GM12873 (cell line): ENCODE measurements at regions not wholly inside any gene's neighbourhood (a gene's known extent, or its start where the extent isn't known, plus 50 kb on each side); places are given as distances from the start of the nearest gene placed in this dataset.

Source experiments
- TF ChIP-seq, protein P1 (sequence below): IDR thresholded peaks from 2 replicates; pipeline ENCODE4 v1.5.1; 2012; ENCODE audit warnings: low read depth, mild to moderate bottlenecking, moderate library complexity, low read length, control low read depth; ENCODE audit not compliant: insufficient read depth; ENCODE audit errors: missing control alignments

DNA sequence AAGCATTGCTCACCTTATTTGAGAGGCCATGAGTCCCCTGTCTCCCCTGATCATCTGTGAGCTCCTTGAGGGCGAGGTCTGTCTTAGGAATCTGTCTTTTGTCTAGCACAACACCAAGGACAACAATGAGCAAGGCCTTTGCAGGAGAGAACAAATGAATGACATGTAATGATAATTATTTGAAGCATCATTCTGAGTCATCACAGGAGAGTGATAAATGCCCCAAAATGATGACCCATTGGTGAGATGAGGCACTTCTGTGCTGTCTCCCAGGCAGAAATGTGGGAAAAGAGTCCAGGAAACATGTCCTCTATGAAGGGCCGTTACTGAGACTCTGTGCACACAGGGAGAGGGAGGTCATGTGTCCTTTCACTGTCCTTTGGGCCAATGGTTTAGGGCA is 105.2 kb upstream of the LRFN2 start:
- TF ChIP-seq, protein P1, sequence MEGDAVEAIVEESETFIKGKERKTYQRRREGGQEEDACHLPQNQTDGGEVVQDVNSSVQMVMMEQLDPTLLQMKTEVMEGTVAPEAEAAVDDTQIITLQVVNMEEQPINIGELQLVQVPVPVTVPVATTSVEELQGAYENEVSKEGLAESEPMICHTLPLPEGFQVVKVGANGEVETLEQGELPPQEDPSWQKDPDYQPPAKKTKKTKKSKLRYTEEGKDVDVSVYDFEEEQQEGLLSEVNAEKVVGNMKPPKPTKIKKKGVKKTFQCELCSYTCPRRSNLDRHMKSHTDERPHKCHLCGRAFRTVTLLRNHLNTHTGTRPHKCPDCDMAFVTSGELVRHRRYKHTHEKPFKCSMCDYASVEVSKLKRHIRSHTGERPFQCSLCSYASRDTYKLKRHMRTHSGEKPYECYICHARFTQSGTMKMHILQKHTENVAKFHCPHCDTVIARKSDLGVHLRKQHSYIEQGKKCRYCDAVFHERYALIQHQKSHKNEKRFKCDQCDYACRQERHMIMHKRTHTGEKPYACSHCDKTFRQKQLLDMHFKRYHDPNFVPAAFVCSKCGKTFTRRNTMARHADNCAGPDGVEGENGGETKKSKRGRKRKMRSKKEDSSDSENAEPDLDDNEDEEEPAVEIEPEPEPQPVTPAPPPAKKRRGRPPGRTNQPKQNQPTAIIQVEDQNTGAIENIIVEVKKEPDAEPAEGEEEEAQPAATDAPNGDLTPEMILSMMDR, result no peak

DNA sequence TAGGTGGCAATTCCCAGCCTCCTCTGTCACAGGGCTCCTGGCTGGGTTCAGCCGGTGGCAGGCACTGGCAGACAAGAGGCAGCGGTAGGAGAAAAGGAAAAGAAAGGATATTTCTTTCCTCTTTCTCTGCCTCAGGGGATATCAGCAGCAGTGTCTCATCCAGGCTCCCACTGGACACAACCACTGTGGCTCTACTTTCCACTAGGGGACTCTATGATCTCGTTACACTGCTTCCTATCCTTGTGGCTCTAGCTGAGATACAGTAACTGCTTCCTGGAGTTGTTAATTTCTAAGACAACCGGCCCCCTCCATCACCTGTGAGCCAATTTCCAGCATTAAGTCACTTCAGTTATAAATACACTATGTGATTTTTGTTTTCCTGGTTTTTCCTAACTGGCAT is 102.0 kb upstream of the LRFN2 start:
- TF ChIP-seq, protein P1, result no peak

DNA sequence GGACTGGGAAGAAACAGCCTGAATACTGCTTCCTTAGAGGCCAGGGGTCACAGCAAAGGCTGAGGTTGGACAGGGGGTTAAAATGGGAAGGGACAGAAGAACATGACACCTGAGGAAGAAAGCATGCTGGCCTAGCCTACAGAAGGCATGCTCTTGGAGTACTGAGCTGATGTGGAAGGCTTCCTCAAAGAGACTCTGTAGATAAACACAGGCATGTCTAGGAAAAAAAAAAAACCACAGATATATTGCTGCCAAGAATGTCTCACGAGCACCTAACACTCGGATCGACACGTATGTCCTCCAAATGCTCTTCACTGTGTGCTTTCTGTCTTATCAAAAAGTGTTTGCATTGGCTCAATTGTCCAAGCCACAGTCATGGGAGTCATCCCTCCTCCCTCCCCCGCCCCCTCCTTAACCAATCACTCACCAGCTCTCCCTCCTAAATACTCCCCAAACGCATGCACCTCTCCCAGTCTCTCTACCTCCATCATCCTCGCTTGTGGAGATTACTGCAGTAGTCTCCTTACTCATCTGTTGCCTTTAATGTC is 101.1 kb upstream of the LRFN2 start:
- TF ChIP-seq, protein P1, result no peak

DNA sequence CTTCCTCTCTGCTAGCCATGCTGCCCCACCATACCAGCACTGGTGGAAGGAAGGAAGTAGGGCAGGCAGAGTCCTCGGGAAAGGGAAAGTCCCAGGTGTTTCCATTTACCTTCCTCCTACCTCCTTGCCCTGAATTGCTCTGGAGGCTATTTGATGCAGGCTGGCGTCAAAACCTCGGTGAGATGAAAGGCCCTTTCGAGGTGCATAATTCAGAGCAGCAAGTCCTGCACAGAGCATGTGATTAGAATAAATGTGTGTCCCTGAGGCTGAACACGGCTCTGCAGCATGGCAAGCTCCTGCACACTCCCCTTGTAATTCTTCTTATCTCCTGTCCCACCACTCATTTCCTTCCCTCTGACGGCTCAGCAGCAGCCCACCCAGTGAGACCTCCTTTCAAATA is 98.7 kb upstream of the LRFN2 start:
- TF ChIP-seq, protein P1, result no peak

DNA sequence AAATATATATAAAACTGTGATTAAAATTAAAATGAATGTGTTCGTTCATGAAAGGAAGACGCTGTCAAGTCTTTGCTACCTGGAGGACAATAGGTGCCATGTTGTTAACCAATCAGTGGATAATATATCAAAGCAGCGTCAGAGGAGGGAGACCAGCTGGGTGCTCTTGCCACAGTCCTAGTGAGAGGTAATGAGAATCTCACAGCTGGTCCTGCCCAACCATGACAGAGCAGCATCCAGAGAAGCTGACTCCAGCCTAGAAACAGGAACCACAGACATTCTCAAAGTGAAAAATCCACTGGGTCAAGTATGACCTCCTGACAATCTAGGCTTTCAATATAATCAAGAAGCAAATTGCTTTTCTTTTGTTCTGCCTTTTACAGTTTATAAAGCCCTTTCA is 94.5 kb upstream of the LRFN2 start:
- TF ChIP-seq, protein P1, result no peak

DNA sequence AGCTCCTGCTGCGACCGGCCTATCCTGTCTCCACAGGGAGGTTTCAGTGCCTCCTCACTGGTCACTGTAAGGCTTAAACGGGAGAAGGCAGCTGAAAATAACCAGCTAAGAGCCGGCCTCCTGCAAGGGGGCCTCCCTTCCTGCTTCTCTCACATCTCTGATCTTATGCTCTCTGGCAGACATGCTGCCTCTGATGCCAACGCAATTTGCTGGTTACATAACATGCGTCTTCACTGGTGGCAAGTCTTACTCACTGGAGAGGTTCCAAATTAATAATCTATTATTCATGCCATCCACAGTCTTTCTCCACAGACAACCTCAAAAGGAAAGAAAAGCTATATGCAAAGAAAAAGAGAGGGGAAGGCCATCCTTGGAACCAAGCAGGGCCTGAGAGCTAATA is 91.8 kb upstream of the LRFN2 start:
- TF ChIP-seq, protein P1, result no peak

DNA sequence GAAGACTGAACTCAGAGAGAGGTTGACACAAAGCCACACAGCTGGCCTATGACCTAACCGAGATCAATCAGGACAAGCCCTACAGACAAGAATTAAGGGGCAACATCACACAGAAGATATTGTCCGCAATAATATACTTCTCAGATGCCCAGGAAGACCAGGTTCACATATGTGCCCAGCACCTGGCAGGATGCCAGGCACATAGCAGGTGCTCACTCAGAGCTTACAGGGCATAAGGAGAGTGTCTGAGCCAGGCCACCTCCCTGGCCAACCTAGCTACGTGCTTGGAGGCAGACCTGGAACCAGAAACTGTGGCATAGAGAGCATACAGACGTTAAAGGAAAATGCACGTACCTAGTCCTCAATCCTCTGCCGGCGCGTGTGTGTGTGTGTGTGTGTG is 87.0 kb upstream of the LRFN2 start:
- TF ChIP-seq, protein P1, result no peak
